ENCODE measurements at regions not wholly inside any gene's neighbourhood (a gene's known extent, or its start where the extent isn't known, plus 50 kb on each side); places are given as distances from the start of the nearest gene placed in this dataset.

DNA sequence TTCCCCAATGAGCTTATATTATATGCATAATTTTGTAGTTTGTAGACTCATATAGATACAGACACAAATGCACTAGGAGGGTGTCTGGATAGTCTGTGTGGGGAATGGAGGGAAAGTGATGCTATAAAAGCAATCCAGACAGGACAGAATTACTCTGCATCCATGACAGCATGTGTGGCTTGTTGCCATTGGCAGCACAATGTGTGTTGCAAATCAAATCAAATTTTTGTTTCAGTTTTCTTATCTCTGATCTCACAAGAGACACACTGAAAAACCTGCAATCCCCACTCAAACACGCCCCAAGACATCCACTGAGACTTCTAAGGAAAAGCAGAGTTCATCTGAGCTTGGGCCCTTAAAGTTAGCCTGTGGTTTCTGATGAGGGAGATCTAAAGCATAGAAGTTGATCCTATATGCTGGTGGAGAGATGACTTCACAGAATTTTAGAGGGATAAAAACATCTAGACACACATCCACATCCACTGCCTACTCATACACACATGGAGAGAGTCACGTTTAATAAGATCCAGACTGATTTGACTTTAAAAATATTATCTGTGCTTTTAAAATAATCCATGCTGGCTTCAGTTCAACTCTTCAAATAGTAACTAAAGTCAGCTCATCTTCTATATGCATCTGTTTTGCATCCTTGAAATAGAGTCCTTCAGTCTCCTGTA, 313.0 kb upstream of the PLXNA2 start:
- TF ChIP-seq, protein P1, sequence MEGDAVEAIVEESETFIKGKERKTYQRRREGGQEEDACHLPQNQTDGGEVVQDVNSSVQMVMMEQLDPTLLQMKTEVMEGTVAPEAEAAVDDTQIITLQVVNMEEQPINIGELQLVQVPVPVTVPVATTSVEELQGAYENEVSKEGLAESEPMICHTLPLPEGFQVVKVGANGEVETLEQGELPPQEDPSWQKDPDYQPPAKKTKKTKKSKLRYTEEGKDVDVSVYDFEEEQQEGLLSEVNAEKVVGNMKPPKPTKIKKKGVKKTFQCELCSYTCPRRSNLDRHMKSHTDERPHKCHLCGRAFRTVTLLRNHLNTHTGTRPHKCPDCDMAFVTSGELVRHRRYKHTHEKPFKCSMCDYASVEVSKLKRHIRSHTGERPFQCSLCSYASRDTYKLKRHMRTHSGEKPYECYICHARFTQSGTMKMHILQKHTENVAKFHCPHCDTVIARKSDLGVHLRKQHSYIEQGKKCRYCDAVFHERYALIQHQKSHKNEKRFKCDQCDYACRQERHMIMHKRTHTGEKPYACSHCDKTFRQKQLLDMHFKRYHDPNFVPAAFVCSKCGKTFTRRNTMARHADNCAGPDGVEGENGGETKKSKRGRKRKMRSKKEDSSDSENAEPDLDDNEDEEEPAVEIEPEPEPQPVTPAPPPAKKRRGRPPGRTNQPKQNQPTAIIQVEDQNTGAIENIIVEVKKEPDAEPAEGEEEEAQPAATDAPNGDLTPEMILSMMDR (conservative IDR thresholded peaks at IDR 0.05): no peak
- no peak overlapping the region for H3K27ac ChIP-seq

DNA sequence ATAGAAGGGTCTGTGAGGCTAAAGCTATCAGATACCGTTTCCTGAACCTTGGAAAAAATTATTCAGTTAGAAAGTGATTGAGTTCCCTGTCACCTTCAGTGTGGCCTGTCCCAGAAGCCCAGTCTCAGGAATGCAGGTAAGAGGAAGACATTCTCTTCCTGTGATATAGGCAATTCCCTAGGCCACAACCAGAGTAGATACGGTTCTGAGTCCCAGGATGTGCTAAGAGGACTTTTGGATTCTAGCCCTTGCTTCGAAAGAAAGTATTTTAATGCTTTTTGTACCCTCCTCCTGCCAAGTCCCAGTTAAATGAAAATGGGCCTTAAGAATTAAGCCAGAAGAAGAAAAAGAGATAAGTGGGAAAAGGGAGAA, 313.5 kb upstream of the PLXNA2 start:
- no peak overlapping the region for H3K27ac ChIP-seq
- TF ChIP-seq, protein P1 (conservative IDR thresholded peaks at IDR 0.05): no peak

DNA sequence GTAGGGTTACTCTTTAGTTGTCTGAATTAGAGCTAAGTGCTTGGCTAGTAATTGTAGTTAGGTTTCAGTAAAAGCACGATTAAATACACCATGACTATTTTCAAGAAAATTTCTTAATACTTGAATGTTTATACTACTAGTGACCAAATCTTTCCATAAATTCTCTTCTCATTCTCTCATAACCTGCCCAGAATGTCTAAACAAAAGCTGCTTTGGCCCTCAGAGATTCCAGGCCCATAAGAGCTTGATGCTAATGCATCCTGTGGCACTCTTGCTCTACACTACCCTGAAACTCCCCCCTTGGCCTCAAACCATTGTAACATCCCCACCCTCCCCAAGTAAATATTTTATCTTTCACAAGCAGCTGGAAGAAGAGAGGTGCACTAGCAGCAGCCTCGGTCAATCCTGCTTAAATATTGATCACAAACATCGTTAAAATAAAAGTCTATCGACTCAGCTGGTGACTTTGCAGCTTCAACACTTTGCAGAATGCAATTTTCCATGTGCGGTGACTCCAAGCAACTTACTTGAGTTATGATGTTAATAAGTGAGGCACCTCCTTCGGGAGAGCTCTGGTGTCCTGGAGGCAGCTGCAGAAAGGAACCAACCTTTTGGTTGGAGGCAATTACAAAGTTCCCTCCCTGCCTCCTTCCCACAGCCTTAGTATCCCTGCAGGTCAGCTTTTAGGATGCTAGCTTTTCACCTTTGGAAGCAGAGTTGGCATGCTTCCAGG, 315.6 kb upstream of the PLXNA2 start:
- TF ChIP-seq, protein P1 (conservative IDR thresholded peaks at IDR 0.05): no peak

DNA sequence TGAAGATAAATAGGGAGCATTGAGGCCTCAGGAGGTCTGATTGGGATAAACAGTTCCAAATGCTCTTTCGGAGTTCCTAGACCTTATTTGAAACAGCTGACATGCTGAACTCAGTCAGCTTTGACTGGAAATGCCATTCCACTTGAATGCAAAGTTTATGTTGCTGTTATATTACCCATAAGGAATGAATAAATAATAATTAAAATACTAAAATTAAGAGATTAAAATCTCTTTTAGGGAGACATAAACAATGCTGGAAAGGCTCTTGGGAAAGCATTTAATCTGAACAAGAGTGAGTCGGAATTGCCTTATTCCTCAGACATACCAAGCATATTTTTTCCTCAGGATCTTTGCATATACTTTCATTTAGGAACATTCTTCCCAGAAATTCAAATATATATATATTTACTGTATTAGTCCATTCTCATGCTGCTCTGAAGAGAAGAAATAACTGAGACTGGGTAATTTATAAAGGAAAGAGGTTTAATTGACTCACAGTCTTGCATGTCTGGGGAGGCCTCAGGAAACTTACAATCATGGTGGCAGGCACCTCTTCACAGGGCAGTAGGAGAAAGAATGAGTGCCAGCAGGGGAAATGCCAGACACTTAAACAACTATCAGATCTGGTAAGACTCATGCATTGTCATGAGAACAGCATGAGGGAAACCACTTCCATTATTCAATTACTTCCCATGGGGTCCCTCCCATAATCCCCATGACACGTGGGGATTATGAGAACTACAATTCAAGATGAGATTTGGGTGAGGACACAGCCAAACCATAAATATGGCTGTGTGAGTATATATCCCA, 318.2 kb upstream of the PLXNA2 start:
- no peak overlapping the region for H3K27ac ChIP-seq
- TF ChIP-seq, protein P1 (conservative IDR thresholded peaks at IDR 0.05): no peak

More for the DNA sequence above, 315.6 kb upstream of the PLXNA2 start:
- no peak overlapping the region for H3K27ac ChIP-seq

DNA sequence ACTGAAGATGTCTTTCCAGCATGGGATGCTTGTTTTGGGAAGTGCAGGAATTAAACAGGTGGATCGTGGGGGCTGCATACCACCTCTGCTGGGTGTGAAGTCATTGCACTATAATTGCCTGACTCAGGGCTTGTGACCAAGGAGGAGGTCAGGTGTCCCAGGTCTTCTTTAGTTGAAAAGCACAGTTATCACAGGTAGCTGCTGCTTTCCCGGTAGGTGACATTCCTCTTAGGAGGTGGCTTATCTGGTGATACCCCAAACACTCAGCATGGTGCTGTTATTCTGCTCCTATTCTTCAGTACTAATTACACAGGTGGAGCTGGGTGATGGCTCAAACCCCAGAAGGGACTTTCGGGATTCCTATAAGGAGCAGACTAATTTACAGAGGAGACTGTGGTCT, 320.3 kb upstream of the PLXNA2 start:
- TF ChIP-seq, protein P1 (conservative IDR thresholded peaks at IDR 0.05): no peak
- H3K27ac ChIP-seq: no peak overlapping the region

DNA sequence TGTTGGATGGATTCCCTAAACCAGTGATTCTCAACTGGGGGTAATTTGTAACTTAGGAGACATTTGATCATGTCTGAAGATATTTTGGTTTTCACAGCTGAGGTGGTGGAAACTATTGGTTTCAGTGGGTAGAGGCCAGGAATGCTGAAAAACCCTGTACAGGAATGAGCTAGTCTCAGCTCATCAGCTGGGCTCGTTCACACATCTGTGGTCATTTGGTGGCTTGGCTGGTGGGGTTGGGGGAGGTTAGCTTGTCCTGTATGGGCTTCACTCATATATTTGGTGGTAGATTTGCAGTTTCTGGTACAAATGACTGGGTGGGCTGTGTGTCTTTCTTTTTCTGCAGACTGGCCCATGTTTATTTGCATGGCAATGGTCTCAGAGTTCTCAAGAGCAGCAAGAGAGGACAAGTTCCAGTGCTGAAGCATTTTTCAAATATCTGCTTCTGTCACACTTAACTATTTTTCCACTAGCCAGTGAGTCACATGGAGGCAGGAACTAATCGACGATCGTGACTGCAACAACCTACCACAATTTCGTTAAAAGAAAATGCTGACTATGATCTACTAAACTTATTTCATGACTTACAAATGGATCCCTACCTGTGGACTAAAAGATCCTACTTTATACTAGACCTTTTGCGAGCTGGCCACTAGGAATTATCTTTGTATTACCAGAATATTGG, 321.7 kb upstream of the PLXNA2 start:
- no peak overlapping the region for H3K27ac ChIP-seq
- TF ChIP-seq, protein P1 (conservative IDR thresholded peaks at IDR 0.05): no peak

DNA sequence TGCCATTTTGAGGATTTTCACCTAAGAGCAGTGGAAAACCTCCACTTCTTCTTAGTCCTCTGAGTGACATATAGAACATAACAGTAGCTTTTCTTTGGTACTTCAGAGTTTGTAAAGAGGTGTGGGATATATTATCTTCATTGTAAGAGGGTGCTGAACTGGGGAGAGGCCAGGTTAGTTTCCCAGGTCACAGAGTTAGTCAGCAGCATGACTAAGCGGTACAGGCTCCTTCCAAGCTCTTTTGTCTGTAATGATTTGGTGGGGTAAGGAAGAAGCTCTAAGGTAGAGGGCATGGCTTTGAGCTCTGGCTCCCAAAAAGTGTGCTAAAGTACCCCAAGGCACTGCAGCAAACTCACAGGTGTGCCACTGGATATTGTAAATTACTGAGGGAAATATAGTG, 325.0 kb upstream of the PLXNA2 start:
- no peak overlapping the region for H3K27ac ChIP-seq
- TF ChIP-seq, protein P1 (conservative IDR thresholded peaks at IDR 0.05): no peak
